Upper lobe of right lung (tissue), 1 donor: ENCODE measurements at regions not wholly inside any gene's neighbourhood (a gene's known extent, or its start where the extent isn't known, plus 50 kb on each side); places are given as distances from the start of the nearest gene placed in this dataset.

ENCODE experiments used
- ATAC-seq: fragments of 200-7000 bp; cut with Tn5 transposase; one replicate; pipeline ENCODE4 v1.9.1; 2020; ENCODE audit warnings: mild to moderate bottlenecking, moderate library complexity
- DNase-seq: peaks from one replicate; pipeline ENCODE4 v3.0.0-alpha.2; 2020
- H3K27ac ChIP-seq: fragments of 200-600 bp; one replicate; pipeline ENCODE4 v1.8.0; 2022
- H3K27me3 ChIP-seq: fragments of 200-600 bp; one replicate; pipeline ENCODE4 v1.8.0; 2022; ENCODE audit warnings: mild to moderate bottlenecking
- H3K36me3 ChIP-seq: fragments of 200-600 bp; one replicate; pipeline ENCODE4 v1.8.0; 2022
- H3K4me1 ChIP-seq: fragments of 200-600 bp; one replicate; pipeline ENCODE4 v1.8.0; 2022
- H3K4me3 ChIP-seq: fragments of 200-600 bp; one replicate; pipeline ENCODE4 v1.8.0; 2022; ENCODE audit warnings: mild to moderate bottlenecking
- H3K9me3 ChIP-seq: fragments of 200-600 bp; one replicate; pipeline ENCODE4 v1.8.0; 2022
- intact Hi-C: fragments of 100-400 bp; cut with DNase I; formaldehyde crosslinking; loops from one replicate; pipeline ENCODE4 v1.11.0; 2022
- TF ChIP-seq, protein P1 (sequence below): fragments of 200-600 bp; IDR thresholded peaks from one replicate; pipeline ENCODE4 v1.8.0; 2022; ENCODE audit warnings: antibody characterized with exemption
- donor health status: DM: no; HTN: yes; CAD: no; lungs with severe emphysema.

- Histone ChIP-seq H3K4me1 (no peaks in the 10 kb centered on the region), H3K27ac (no peak overlapping the region), H3K27me3 (no peaks in the 10 kb centered on the region), H3K9me3 (no peaks in the 10 kb centered on the region), H3K4me3 (no peak overlapping the region), H3K36me3 (no peaks in the 10 kb centered on the region)
- intact Hi-C loops: no loop called here
- TF ChIP-seq, protein P1, sequence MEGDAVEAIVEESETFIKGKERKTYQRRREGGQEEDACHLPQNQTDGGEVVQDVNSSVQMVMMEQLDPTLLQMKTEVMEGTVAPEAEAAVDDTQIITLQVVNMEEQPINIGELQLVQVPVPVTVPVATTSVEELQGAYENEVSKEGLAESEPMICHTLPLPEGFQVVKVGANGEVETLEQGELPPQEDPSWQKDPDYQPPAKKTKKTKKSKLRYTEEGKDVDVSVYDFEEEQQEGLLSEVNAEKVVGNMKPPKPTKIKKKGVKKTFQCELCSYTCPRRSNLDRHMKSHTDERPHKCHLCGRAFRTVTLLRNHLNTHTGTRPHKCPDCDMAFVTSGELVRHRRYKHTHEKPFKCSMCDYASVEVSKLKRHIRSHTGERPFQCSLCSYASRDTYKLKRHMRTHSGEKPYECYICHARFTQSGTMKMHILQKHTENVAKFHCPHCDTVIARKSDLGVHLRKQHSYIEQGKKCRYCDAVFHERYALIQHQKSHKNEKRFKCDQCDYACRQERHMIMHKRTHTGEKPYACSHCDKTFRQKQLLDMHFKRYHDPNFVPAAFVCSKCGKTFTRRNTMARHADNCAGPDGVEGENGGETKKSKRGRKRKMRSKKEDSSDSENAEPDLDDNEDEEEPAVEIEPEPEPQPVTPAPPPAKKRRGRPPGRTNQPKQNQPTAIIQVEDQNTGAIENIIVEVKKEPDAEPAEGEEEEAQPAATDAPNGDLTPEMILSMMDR: no peak
- no peak for ATAC-seq
- no peak for DNase-seq
Measured at GRCh38 chr5:143985832-143986515, 174.0 kb downstream of the HMHB1 start.

DNA sequence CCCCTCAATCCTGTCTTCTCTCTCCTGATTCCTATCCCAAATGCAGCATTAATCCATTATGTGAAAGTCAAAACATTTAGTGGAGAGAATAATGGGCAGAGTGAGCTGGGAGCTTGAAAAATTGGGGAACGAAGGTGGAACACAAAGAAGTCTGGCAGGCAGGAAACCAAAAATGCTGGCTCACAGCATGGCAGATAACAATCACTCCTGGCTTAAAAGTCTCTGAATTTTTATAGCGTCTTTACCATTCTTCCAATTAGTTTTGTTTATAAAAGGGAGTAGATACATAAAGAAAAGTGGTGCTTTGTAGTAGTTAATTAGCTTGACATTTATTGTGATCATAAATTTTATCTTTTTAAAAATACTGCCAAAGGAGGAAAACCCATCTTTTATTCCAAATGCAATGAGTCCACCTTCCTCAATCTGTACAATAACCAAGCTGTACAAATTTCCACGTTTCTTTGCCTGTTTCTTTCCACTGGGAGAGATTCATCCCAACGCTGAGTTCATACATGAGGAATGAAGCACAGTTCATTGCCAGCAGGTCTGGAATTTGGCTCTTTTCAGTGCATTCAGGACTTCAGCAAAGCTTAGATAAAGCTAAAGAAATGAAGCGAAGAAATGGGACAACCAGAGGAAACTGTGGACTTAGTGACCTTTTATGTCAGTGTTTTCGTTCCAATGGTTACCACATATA is 174.7 kb downstream of the HMHB1 start:
- no peak overlapping the region for H3K27ac ChIP-seq
- no peaks in the 10 kb centered on the region for H3K4me1 ChIP-seq
- no peaks in the 10 kb centered on the region for H3K36me3 ChIP-seq
- no peak overlapping the region for H3K4me3 ChIP-seq
- H3K9me3 ChIP-seq: no peaks in the 10 kb centered on the region
- DNase-seq: no peak
- TF ChIP-seq, protein P1: no peak
- intact Hi-C loops: no loop called here
- H3K27me3 ChIP-seq: no peaks in the 10 kb centered on the region
- no peak for ATAC-seq

GRCh38 chr5:143987264-143987663 is 175.3 kb downstream of the HMHB1 start:
- TF ChIP-seq, protein P1: no peak
- intact Hi-C loops: no loop called here
- no peaks in the 10 kb centered on the region for H3K36me3 ChIP-seq
- no peak overlapping the region for H3K4me3 ChIP-seq
- no peak for ATAC-seq
- no peak for DNase-seq
- no peaks in the 10 kb centered on the region for H3K9me3 ChIP-seq
- no peak overlapping the region for H3K27ac ChIP-seq
- no peaks in the 10 kb centered on the region for H3K4me1 ChIP-seq
- no peaks in the 10 kb centered on the region for H3K27me3 ChIP-seq

DNA sequence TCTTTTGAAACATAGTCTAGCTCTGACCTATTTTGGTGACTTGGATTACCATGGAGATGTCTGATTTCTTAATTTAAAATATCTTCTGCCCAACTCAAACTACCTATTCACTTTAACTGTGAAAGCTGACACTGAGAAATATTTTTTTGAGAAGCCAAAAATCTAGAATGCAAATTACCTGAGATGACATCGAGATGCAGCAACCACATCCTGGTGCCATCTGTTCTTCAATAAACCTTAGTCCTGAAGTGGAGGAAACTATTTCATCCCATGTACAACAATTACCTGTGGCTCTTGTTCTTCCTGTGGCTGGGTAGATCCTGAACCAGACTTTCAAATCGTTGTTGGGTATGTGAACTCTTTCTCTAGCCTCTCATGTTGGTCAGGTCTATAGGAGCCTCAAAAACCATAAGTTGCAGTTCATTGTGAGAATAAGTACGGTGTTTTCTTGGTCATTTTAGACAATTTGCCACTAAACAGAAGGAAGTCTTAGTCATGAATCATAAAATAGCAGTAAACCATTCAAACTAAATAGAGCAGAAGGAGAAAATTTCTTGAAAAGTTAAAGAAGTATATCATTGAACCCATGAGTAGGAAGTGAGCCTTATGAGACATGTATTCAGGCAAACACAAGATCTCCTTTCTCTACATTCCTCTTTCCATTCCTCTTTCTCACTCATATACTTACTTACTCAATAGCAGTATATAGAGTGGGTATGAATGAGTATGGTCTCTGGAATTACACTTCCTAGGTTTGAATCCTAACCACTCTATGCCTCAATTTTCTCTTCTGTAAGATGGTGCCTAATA is 176.0 kb downstream of the HMHB1 start:
- H3K27me3 ChIP-seq: no peaks in the 10 kb centered on the region
- no peak overlapping the region for H3K27ac ChIP-seq
- ATAC-seq (no peak), DNase-seq (no peak)
- no peak overlapping the region for H3K4me3 ChIP-seq
- no peaks in the 10 kb centered on the region for H3K9me3 ChIP-seq
- intact Hi-C loops: no loop called here
- TF ChIP-seq, protein P1: no peak
- no peaks in the 10 kb centered on the region for H3K4me1 ChIP-seq
- no peaks in the 10 kb centered on the region for H3K36me3 ChIP-seq

GRCh38 chr5:143992496-143992895 is 178.0 kb downstream of the YIPF5 start:
- intact Hi-C loops: no loop called here
- ATAC-seq: no peak

More at GRCh38 chr5:143992496-143992895, 178.0 kb downstream of the YIPF5 start:
- Histone ChIP-seq H3K9me3 (no peaks in the 10 kb centered on the region), H3K4me3 (no peak overlapping the region), H3K27me3 (no peaks in the 10 kb centered on the region), H3K36me3 (no peaks in the 10 kb centered on the region), H3K27ac (no peak overlapping the region), H3K4me1 (no peaks in the 10 kb centered on the region)
- no peak for DNase-seq
- TF ChIP-seq, protein P1: no peak
